ENCODE measurements at regions not wholly inside any gene's neighbourhood (a gene's known extent, or its start where the extent isn't known, plus 50 kb on each side); places are given as distances from the start of the nearest gene placed in this dataset.

DNA sequence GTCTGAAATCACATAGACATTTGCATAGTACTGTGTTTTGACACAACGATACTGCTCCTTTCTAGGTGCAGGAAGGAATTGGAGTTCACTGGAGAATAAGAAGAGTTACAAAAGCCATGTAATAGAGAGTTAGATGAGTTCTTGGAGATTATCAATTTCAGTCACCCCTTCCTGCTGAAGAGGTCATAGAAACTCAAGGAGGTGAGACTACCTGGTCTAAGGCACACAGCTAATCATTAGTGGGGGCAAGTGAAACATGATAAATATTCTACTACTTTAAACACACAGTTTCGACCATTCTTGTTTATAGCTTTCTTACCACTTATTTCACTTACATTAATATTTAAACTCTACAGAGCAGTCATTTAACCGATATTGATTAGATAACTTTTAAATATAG is 286.9 kb upstream of the NXPH2 start:
- intact Hi-C loops (cut with micrococcal nuclease; ENCODE audit: unreplicated experiment): no loop called here
- DNase-seq: no peak
- no TSS peak for BruUV-seq (replicated peaks)

GRCh38 chr2:139064159-139064558 is 284.0 kb upstream of the NXPH2 start:
- Histone ChIP-seq H3K27me3 (replicated peaks; ENCODE audit: control insufficient read depth, insufficient read depth, low read length) (no peaks in the 10 kb centered on the region), H3K36me3 (ENCODE audit: control insufficient read depth, insufficient read depth, low read length) (no peaks in the 10 kb centered on the region), H3K4me3 (ENCODE audit: low read depth, low read length) (no peak overlapping the region), H3K9me3 (no peaks in the 10 kb centered on the region), H3K4me1 (no peaks in the 10 kb centered on the region)
- POLR2A ChIA-PET: no interaction called here
- no peak overlapping the region for H3K27ac Mint-ChIP-seq (ENCODE audit: unreplicated experiment)
- no peak overlapping the region for H3K4me3 Mint-ChIP-seq (ENCODE audit: unreplicated experiment)
- BruUV-seq (replicated peaks): no TSS peak
- TF ChIP-seq, protein P1, sequence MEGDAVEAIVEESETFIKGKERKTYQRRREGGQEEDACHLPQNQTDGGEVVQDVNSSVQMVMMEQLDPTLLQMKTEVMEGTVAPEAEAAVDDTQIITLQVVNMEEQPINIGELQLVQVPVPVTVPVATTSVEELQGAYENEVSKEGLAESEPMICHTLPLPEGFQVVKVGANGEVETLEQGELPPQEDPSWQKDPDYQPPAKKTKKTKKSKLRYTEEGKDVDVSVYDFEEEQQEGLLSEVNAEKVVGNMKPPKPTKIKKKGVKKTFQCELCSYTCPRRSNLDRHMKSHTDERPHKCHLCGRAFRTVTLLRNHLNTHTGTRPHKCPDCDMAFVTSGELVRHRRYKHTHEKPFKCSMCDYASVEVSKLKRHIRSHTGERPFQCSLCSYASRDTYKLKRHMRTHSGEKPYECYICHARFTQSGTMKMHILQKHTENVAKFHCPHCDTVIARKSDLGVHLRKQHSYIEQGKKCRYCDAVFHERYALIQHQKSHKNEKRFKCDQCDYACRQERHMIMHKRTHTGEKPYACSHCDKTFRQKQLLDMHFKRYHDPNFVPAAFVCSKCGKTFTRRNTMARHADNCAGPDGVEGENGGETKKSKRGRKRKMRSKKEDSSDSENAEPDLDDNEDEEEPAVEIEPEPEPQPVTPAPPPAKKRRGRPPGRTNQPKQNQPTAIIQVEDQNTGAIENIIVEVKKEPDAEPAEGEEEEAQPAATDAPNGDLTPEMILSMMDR (IDR thresholded peaks at IDR 0.05; ENCODE audit: insufficient read depth in 1 of 2, low read depth in 1 of 2, low read length in 1 of 2, severe bottlenecking in 1 of 2, unreplicated experiment in 1 of 2): no peak
- H3K9me3 Mint-ChIP-seq (ENCODE audit: unreplicated experiment): no peaks in the 10 kb centered on the region
- H3K36me3 Mint-ChIP-seq (ENCODE audit: insufficient read depth, unreplicated experiment): no peaks in the 10 kb centered on the region
- DNase-seq: no peak
- no peaks in the 10 kb centered on the region for H3K4me1 Mint-ChIP-seq (ENCODE audit: low read depth, unreplicated experiment)
- CTCF ChIA-PET: no interaction called here
- intact Hi-C loops (cut with micrococcal nuclease; ENCODE audit: unreplicated experiment): no loop called here
- H3K27me3 Mint-ChIP-seq (ENCODE audit: insufficient read depth, unreplicated experiment): no peaks in the 10 kb centered on the region

More for the DNA sequence above, 286.9 kb upstream of the NXPH2 start:
- no peak overlapping the region for H3K4me3 Mint-ChIP-seq (ENCODE audit: unreplicated experiment)
- POLR2A ChIA-PET: no interaction called here
- Histone ChIP-seq H3K27me3 (replicated peaks; ENCODE audit: control insufficient read depth, insufficient read depth, low read length) (no peaks in the 10 kb centered on the region), H3K36me3 (ENCODE audit: control insufficient read depth, insufficient read depth, low read length) (no peaks in the 10 kb centered on the region), H3K9me3 (no peaks in the 10 kb centered on the region), H3K4me3 (ENCODE audit: low read depth, low read length) (no peak overlapping the region), H3K4me1 (no peaks in the 10 kb centered on the region)
- H3K27me3 Mint-ChIP-seq (ENCODE audit: insufficient read depth, unreplicated experiment): no peaks in the 10 kb centered on the region
- CTCF ChIA-PET: interaction anchor here (0.7 kb wide), 1 partner anchor 223 kb away, joined by 3 read pairs; no protein-coding TSS in a partner anchor
- H3K27ac Mint-ChIP-seq (ENCODE audit: unreplicated experiment): no peak overlapping the region
- H3K4me1 Mint-ChIP-seq (ENCODE audit: low read depth, unreplicated experiment): no peaks in the 10 kb centered on the region
- H3K9me3 Mint-ChIP-seq (ENCODE audit: unreplicated experiment): no peaks in the 10 kb centered on the region
- TF ChIP-seq, protein P1 (IDR thresholded peaks at IDR 0.05; ENCODE audit: insufficient read depth in 1 of 2, low read depth in 1 of 2, low read length in 1 of 2, severe bottlenecking in 1 of 2, unreplicated experiment in 1 of 2): no peak
- H3K36me3 Mint-ChIP-seq (ENCODE audit: insufficient read depth, unreplicated experiment): no peaks in the 10 kb centered on the region

GRCh38 chr2:139059617-139060016 is 279.4 kb upstream of the NXPH2 start:
- H3K4me3 ChIP-seq (ENCODE audit: low read depth, low read length): no peak overlapping the region
- BruUV-seq (replicated peaks): no TSS peak
- no peaks in the 10 kb centered on the region for H3K27me3 ChIP-seq (replicated peaks; ENCODE audit: control insufficient read depth, insufficient read depth, low read length)
- Mint-ChIP-seq H3K4me3 (ENCODE audit: unreplicated experiment) (no peak overlapping the region), H3K27ac (ENCODE audit: unreplicated experiment) (no peak overlapping the region), H3K36me3 (ENCODE audit: insufficient read depth, unreplicated experiment) (no peaks in the 10 kb centered on the region), H3K4me1 (ENCODE audit: low read depth, unreplicated experiment) (no peaks in the 10 kb centered on the region), H3K9me3 (ENCODE audit: unreplicated experiment) (no peaks in the 10 kb centered on the region), H3K27me3 (ENCODE audit: insufficient read depth, unreplicated experiment) (no peaks in the 10 kb centered on the region)
- POLR2A ChIA-PET: no interaction called here
- DNase-seq: no peak
- TF ChIP-seq, protein P1 (IDR thresholded peaks at IDR 0.05; ENCODE audit: insufficient read depth in 1 of 2, low read depth in 1 of 2, low read length in 1 of 2, severe bottlenecking in 1 of 2, unreplicated experiment in 1 of 2): no peak
- intact Hi-C loops (cut with micrococcal nuclease; ENCODE audit: unreplicated experiment): no loop called here
- no peaks in the 10 kb centered on the region for H3K4me1 ChIP-seq
- no peaks in the 10 kb centered on the region for H3K36me3 ChIP-seq (ENCODE audit: control insufficient read depth, insufficient read depth, low read length)
- CTCF ChIA-PET: no interaction called here
- no peaks in the 10 kb centered on the region for H3K9me3 ChIP-seq

Measured in Caco-2 (cell line).